Activated CD4-positive, alpha-beta T cell treated with anti-CD3 and anti-CD28 coated beads, Interleukin-2, amount 50 U/mL, for 4 hours (primary cell): ENCODE measurements at regions not wholly inside any gene's neighbourhood (a gene's known extent, or its start where the extent isn't known, plus 50 kb on each side); places are given as distances from the start of the nearest gene placed in this dataset.
"Not testable (repeated sequence)": the region's sequence is repeated elsewhere in the genome, so short reads cannot be mapped to it uniquely, and the experiment has no call there.

Source experiments
- DNase-seq, 2 experiments: peaks; one replicate each; pipeline ENCODE4 v3.0.0-alpha.2; 2020

DNA sequence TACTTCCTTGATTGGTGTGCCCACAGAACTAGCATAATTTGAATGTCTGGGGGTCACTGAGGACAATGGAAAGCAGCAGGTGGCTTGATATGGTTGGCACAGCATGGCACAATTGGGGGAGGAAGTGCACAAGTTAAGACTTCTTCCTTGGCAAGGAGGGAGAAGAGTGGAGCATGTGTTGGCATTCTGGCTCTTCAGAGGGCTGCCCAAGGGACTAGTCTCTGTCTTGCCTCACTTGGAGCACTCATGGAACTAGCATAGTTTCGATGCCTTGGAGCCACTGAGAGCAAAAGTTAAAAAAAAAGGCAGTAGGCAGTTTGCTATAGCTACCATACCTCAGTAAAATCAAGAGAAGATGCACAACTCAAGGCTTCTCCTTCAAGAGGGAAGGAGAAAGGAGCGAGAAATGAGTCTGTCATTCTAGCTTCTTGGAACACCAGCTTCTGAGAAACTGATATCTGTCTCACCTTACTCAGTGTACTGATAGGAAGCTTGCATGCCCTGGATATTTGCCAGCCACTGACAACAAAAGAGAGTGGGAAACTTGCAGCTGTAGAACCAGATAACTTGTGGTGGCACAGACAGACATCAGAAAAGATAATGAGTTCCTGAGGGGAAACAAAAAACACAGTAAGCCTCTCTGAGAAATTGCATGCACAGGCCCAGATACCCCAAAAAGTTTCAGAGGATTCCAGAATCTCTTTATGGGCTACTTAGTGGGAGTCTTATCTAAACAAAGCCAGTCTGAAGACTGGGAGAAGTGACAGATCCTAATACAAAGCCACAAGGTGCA, 207.5 kb upstream of the SAMSN1 start:
- DNase-seq, result no peak

DNA sequence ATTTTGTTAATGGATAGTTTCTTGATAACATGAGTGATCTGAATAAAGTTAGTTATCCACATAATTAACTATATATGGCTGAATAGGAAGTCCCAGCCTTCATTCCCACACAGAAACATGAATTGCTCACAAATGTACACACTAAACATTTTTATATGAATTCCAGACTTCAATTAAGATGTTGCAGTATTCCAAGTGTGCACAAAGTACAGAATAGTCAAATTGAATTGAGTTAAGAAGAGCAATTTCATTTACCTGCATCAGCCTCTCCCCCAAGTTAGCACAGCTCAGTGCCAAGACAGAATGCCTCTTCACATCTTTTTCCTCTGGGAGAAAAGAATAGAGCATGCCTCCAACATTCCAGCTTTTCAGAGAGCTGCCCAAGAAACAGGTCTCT, 207.0 kb upstream of the SAMSN1 start:
- no peak for DNase-seq

DNA sequence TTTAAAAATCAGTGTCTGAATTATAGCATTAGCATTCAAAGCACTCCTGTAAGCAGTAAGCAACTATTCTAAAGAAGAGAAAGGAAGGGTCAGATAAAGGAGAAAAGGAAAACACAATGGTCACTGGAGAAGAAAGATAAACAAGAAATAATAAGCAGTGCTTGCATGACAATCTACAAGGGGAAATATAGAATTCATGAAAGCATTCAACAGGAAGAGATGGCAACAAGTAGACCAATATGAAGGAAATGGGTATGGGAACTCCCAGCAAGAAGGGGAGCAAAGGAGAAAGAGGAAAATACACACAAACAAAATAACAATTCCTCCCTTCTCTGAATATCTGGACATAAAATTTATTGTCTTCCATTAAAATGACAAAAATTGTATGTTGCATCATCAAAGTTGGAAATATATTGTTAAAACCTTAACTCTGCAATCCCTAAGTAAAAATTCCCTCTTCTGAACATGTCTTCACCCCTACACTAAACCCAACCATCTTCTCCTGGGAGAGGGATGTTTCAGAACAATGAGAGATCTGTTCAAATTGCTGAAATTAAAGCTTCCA, 206.3 kb upstream of the SAMSN1 start:
- DNase-seq, result no peak

DNA sequence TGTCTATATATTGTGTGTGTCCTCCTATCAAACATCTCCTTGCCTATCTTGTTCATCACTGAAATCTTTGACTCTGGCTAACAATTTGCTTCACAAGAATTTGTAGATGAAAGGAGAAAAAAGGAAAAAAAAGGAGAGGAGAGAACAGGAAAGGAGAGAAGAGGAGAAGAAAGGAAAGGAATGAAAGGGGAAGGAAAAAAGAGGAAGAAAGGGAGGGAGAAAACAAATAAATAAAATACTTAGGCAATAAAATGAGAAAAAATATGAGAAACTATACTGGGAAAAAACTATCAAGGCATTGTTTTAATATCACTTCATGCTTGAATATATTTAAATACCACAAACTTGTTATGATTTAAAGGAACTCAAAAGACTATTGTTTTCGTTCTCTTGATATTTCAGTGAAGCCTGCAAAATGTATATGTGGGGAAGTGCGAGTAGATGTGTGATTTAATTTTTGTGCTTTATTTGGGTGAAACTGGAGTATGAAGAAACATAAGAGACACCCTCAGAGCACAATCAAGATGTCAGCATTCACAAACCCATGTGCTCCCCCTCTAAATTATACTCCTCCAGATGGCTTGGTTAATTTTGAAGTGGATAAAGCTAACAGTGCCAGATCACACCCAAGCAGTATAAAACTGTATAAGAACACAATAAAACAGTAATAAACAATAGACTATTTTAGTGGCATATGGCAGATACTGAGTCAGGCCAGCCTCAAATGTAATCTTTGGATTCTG, 205.7 kb upstream of the SAMSN1 start:
- no peak for DNase-seq

DNA sequence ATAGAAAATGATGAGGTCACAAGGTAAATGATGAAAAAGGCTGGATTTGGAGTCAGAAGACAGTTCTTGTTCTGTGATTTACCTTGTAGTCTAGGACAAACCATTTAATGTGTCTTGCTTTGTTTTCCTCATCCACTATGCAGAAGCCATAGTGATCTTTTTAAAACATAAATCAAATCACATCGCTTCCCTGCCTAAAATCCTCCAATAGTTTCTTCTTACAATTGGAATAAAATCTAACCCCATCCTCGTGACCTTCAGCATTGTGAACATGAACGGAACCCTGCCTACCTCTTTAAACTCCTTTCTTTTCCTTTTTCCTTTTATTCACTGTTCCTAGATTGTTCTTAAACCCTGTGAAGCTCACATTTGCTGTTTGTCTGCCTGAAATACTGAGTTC, 204.9 kb upstream of the SAMSN1 start:
- DNase-seq, result no peak

DNA sequence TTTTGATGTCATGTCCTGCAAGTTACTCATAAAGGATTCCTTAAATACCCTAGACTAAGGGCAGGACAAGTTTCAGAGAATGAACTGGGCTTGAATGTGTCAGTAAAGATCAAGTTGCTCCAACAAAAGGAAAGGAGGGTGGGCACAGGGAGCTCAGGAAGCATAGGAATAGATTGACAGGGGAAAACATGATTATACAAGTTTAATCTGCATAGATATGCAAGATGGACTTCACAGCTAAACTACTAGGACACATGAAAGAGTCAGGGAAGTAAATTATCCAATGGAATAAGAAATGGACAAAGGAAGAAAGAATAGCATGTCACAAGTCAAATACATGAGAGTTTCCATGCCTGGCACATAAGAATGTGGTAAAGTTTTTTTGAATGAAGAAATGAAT, 203.9 kb upstream of the SAMSN1 start:
- no peak for DNase-seq

DNA sequence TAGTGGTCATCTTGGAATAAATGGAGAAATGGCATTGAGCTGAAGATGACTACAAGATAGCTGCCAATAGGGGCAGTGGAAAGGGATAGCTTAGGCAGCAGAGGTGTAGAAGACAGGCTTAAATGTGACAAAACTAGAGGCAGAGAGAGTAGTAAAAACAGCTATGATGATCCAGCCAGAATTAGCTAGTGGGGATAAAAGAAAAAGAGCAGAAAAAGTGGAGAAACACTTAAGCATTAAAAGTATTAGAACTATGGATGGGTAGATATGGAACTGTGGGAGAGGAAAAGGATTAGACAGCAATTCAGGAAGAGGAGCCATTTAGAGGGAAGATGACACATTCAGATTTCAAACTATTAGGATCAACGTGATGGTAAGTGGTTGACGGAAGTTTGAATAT, 202.5 kb upstream of the SAMSN1 start:
- no peak for DNase-seq

DNA sequence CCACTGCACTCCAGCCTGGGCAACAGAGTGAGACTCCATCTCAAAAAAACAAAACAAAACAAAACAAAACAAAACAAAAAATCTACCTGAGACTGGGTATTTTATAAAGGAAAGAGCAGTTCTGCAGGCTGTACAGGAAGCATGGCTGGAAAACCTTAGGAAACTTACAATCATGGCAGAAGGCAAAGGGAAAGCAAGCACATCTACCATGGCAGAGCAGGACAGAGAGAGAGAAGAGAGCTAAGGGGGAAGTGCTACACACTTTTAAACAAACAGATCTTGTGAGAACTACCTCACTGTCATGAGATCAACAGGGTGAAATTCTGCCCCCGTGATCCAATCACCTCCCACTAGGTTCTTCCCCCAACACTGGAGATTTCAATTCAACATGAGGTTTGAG, 198.3 kb upstream of the SAMSN1 start:
- no peak for DNase-seq

DNA sequence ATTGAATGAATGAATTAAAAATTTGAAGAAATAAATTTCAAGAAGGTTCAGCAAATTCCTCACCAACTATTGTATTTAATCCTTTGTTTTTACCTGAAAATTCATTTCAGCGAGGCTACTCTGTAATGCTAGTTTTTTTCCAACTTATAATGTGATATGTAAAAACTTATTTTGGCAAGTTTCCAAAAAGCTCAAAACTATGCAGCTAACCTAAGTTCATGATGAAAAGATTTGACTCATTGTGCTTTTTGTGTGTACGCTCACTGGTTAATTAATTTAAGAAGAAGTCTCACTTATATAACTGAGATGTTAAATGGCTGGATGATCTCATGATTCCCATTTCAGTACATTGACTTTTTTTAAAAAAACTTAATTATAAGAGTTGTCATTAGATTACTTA, 196.0 kb upstream of the SAMSN1 start:
- DNase-seq, result no peak

DNA sequence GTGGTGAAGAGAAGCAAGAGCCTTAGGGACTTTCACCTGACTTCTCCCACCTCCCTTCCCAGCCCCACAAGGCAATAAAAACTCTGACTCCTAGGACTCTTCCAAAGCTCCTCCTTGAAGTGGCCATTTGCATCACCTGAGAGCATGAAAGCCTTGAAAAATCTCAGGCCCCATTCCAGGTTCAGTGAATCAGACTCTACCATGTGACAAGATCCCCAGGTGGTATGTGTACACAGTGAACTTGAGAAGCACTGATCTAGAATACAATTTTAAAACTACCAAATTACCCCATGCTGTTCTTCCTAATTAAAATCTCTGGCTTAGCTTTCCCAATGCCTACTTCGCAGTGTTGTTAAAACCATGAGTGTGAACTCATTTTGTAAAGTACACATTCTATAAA, 195.1 kb upstream of the SAMSN1 start:
- DNase-seq, result no peak

DNA sequence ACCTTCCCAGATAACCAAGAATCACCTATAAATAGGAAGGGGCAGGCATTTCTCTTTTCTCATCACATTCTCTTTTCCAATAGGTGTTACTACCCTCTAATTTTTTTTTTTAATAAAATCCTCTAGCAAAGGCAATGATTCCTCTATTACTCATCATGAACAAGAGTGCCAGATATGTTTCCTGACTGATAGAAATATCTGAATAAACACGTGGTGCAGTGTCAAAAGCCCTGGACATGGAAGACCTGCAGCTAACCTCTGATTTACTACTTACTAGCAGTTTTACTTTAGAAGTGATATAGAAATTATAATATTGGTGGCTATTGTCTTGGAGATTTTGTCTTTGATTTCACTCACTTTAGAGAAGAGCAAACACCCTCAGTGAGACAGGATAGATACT, 194.6 kb upstream of the SAMSN1 start:
- no peak for DNase-seq

DNA sequence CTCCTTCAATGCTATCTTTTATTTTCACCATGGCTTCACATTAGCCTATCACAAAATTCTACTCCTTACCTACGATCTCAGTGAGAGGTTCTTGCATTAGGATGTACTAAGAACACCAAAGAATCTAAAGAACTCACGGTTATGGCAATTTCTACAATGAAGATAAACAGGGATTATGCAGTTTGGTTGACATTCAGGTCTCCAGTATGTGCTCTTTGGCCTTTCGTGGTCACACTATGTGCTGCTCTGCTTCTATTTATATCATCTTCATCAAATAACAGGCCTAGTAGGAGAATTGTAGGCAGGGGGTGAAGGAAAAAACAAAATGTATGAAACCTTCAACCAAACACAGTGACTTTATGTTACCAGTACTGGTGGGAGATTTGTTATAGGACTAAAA, 194.0 kb upstream of the SAMSN1 start:
- no peak for DNase-seq

DNA sequence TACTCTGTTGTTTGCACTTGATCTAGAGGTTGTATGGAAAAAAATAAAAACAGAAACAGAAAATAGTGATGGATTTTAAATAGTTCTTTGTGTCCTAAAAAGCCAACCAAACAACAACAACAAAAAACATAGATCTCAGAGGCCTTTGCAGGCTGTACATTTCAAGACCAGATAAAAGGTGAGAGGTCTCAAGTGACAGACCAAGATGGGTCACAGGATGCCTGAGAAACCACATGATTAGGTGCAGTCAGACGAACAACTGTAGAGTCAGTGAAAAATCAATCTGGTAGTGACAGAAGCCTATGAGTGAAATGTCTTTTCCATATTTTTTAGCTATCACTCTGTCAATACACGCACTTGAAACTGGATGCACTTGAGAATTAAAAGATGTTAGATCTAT, 193.5 kb upstream of the SAMSN1 start:
- no peak for DNase-seq

DNA sequence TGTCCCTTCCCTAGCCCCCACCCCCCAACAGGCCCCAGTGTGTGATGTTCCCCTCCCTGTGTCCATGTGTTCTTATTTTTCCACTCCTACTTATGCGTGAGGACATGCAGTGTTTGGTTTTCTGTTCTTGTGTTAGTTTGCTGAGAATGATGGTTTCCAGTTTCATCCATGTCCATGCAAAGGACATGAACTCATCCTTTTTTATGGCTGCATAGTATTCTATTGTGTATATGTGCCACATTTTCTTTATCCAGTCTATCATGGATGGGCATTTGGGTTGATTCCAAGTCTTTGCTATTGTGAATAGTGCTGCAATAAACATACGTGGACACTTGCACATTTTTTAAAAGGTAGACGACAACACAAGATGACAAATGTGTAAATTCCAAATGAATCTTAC, 192.5 kb upstream of the SAMSN1 start:
- not testable (repeated sequence) for DNase-seq

DNA sequence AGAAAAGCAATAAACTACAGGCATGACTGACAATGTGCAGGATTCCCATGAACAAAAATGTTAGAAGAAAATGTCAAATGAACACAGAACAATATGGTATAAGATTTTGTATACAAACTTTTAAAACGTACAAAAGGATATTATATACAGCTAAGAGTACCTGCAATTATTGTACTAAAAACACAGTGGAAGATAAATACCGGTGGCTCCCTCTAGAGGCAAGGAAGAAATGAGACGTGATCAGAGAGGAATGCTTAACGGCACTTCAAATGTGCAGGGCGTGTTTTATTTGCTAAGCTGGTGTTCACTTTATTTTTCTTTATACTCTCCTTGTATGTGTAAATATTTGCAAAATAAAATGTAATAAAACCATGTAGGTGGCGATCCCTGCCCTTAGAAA, 191.8 kb upstream of the SAMSN1 start:
- peak; percentile 24 to 28 for DNase-seq

DNA sequence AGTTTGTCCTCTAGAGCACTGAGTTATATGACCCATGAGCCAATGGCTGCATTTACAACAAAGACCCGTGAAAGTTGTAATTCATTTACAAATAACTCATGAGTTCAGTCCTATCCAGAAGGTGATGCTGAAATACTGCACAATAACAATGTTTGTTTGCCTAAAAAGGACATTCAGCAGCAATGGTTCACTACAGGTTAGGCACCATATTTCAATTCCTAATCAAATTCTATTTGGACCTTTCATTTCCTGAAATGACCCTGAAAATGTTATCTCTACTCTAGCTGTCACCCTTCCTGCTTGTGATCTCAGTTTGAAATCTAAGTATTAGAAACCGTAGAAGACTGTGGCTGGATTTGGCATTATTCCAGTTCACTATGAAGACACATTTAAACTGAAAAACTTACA, 191.2 kb upstream of the SAMSN1 start:
- DNase-seq, result no peak

DNA sequence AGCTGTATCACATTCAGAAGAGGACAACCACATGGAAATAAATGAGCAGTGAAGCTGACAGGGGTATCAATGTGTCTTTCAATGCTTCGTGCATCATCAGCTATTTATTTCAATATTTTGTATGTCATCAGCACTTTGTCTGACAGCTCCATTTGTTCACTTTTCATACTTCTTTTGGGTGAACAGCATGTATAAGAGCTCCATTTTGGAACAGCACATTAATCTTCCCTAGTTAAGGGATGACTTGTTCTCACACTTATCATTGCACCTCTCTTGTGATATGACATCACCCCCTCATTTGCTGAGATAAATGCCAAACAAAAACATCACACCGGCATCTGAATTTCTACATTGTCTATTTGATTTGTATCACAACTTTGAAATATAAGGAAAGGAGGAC, 190.6 kb upstream of the SAMSN1 start:
- no peak for DNase-seq

DNA sequence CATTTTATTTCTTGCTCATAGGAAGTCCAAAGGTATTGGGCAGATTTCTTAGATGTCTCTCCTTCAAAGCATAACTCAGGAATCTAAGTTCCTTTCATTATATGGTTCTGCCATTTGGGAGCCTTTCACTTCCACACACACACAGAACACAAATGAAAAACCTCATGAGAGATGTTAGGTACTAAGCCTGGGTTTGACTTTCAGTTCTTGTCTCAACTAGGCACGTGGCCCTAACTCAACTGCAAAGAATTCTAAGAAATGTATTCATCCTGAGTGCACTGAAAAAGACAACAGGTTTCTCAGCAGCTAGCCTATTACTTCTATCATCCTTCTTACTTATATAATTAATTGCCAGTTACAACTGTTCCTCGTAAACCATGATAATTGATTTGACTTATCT, 190.0 kb upstream of the SAMSN1 start:
- DNase-seq, result no peak

DNA sequence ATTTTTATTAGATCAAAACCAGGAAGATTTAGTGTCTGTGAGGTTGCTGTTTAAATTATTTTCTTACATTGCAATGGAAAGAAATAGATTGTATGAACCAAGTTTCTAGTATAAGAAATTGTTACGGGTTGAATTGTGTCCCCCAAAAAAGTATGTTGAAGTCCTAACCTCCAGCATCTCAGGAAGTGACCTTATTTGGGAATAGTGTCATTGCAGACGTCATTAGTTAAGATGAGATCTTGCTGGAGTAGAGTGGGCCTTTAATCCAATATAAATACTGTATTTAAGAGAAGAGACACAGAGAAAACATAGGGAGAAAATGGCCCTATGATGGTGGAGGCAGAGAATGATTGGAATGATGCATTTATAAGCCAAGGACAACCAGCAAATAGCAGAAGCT, 188.7 kb upstream of the SAMSN1 start:
- no peak for DNase-seq

DNA sequence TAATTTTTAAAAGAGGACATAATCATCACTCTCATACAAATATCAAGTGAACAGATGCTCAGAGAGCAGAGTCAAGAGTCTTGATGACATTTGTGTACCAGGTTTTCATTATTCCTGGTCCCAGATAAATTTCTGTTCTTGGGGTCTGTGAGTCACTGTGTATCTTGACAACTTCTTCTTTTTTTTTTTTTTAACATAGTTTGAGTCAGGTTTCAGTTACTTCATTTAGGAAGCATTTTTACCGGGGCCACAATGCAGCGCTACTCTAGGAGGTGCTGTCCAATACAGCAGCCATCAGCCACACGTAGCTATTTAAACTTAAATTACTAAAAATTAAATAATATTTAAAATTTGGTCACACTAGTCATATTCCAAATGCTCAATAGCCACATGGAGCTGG, 188.1 kb upstream of the SAMSN1 start:
- DNase-seq, result no peak

DNA sequence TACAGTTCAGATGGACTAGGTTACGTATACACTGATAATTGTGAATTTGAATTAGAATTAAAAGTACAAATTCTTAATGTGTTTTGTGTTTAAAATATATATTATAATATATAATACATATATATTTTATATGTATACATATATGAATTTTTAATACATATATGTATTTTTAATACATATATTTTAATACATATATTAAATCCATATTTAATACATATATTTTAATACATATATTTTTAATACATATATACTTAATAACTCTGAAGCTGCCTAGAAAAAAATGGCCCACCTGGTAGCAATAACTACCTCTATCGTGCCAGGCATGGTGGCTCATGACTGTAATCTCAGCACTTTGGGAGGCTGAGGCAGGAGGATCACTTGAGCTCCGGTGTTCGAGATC, 179.1 kb upstream of the SAMSN1 start:
- no peak for DNase-seq

DNA sequence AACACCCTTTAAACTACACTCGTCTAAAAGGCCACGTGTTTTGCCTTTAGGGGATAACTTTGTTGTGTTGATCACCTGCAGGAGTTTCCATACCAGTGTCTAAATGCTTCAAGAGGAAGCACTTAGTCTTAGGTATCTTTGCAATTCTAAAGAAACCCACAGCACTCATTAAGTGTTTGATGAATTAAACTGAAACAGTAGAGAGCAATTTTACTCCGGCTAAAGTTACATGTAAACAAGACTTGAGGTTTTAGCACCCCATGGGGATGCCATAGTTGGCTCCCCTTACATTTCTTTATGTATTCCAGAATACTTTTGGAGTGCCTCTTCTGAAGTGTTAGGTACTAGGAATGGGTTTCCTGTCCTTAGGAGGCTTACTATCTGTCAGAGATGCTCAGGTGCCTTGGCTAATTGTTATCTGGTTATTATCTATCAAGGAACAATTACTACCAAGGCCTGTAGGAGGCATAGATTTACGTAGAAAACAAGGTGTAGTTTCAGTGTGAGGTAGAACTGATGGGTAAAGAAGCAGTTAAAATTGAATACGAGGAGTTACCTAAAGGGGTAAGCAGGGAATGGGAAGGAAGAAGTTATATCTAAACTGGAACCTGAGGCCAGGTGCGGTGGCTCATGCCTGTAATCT, 176.8 kb upstream of the SAMSN1 start:
- DNase-seq, result no peak

DNA sequence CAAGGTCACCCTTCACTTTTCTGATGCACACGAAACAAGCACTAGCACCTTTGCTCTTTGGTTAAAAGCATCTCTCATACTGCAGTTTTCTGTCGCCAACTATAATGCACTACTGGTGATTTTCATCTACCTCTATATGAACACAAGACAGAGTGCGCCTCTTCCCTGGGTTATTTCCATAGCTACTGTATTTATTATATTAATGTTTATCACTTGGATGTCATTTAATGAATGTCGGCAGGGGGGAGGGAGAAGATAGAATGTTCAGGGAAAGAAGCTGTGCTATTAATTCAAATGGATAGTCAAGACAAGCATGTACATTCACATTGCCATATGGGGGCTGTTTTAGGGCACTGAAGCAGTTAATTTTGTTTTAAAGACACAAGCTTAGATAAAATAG, 174.1 kb upstream of the SAMSN1 start:
- no peak for DNase-seq

DNA sequence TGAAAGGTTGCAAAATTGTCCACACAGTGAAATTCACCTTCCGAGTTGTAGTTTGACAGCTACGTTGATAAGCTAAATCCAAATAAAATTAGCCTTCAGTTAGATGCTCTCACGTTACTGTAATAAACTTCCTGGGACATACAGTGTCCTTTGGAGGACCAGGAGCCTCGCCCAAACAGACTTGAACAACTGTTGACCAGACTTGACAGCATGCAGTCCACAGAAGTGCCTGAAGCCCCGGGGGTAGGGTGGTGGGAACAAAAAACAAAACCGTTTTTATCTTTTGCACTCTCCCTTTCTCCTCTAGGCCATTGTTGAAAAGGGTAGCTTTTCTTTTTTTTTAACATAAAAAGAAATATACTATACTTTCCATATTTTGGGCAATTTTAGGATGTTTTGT, 172.8 kb upstream of the SAMSN1 start:
- no peak for DNase-seq
